ENCODE measurements at regions not wholly inside any gene's neighbourhood (a gene's known extent, or its start where the extent isn't known, plus 50 kb on each side); places are given as distances from the start of the nearest gene placed in this dataset.

GRCh38 chr5:89855417-89855816 is 554.1 kb downstream of the CETN3 start:
- no peaks in the 10 kb centered on the region for H3K79me2 ChIP-seq (ENCODE audit: insufficient read depth, low read length)
- H3K36me3 ChIP-seq (ENCODE audit: low read length), result no peaks in the 10 kb centered on the region
- no peak for TF ChIP-seq EZH2phosphoT487 (conservative IDR thresholded peaks at IDR 0.05; ENCODE audit: low read length)
- TF ChIP-seq, protein P1, sequence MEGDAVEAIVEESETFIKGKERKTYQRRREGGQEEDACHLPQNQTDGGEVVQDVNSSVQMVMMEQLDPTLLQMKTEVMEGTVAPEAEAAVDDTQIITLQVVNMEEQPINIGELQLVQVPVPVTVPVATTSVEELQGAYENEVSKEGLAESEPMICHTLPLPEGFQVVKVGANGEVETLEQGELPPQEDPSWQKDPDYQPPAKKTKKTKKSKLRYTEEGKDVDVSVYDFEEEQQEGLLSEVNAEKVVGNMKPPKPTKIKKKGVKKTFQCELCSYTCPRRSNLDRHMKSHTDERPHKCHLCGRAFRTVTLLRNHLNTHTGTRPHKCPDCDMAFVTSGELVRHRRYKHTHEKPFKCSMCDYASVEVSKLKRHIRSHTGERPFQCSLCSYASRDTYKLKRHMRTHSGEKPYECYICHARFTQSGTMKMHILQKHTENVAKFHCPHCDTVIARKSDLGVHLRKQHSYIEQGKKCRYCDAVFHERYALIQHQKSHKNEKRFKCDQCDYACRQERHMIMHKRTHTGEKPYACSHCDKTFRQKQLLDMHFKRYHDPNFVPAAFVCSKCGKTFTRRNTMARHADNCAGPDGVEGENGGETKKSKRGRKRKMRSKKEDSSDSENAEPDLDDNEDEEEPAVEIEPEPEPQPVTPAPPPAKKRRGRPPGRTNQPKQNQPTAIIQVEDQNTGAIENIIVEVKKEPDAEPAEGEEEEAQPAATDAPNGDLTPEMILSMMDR (IDR thresholded peaks at IDR 0.05; ENCODE audit: insufficient read depth, low read length, poor library complexity, severe bottlenecking), result no peak
- H2AFZ ChIP-seq (ENCODE audit: low read depth, low read length, severe bottlenecking), result no peak overlapping the region
- no peak overlapping the region for H3K4me3 ChIP-seq (ENCODE audit: insufficient read depth, low read length, poor library complexity, severe bottlenecking)
- H3K9me2 ChIP-seq (replicated peaks; ENCODE audit: insufficient read depth, low read length), result no peaks in the 10 kb centered on the region
- H3K9ac ChIP-seq (ENCODE audit: low read length), result no peak overlapping the region
- H3F3A ChIP-seq (ENCODE audit: insufficient read depth), result no peaks in the 10 kb centered on the region
- H3K27ac ChIP-seq (ENCODE audit: low read depth, low read length), result no peak overlapping the region
- no peaks in the 10 kb centered on the region for H3K27me3 ChIP-seq (ENCODE audit: low read length)
- H3K9me3 ChIP-seq (ENCODE audit: insufficient read depth, low read length), result no peaks in the 10 kb centered on the region
- no peaks in the 10 kb centered on the region for H4K20me1 ChIP-seq (ENCODE audit: low read depth, low read length)
- H3K4me2 ChIP-seq (ENCODE audit: low read depth, low read length, poor library complexity, severe bottlenecking), result no peak overlapping the region

DNA sequence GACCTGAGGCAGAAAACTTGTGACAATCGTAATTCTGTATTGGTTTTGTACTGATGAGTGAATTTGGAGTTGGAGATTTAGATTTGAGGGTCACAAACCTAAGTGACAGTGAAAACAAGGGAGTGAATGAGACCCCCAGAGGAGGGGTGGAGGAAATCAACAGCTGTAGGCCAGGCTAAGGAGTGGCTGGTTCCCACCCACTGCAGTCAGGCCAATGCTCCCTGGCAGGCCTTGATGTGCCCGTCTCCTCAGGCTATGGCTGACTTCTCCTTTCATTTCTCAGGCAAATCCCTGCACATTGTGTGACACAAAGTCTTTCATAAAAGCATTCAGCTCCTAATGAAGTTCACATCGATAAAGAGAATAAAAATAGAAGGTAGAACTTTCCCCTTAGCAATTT is 557.6 kb downstream of the CETN3 start:
- Histone ChIP-seq H3K27ac (ENCODE audit: low read depth, low read length) (no peak overlapping the region), H4K20me1 (ENCODE audit: low read depth, low read length) (no peaks in the 10 kb centered on the region), H3K4me3 (ENCODE audit: insufficient read depth, low read length, poor library complexity, severe bottlenecking) (no peak overlapping the region), H2AFZ (ENCODE audit: low read depth, low read length, severe bottlenecking) (no peak overlapping the region), H3F3A (ENCODE audit: insufficient read depth) (no peaks in the 10 kb centered on the region), H3K9ac (ENCODE audit: low read length) (no peak overlapping the region), H3K4me2 (ENCODE audit: low read depth, low read length, poor library complexity, severe bottlenecking) (no peak overlapping the region), H3K9me2 (replicated peaks; ENCODE audit: insufficient read depth, low read length) (no peaks in the 10 kb centered on the region), H3K9me3 (ENCODE audit: insufficient read depth, low read length) (no peaks in the 10 kb centered on the region), H3K36me3 (ENCODE audit: low read length) (no peaks in the 10 kb centered on the region), H3K27me3 (ENCODE audit: low read length) (no peaks in the 10 kb centered on the region), H3K79me2 (ENCODE audit: insufficient read depth, low read length) (no peaks in the 10 kb centered on the region)
- no peak for TF ChIP-seq EZH2phosphoT487 (conservative IDR thresholded peaks at IDR 0.05; ENCODE audit: low read length)
- TF ChIP-seq, protein P1 (IDR thresholded peaks at IDR 0.05; ENCODE audit: insufficient read depth, low read length, poor library complexity, severe bottlenecking), result no peak

- Histone ChIP-seq H3K79me2 (ENCODE audit: insufficient read depth, low read length) (no peaks in the 10 kb centered on the region), H3K4me2 (ENCODE audit: low read depth, low read length, poor library complexity, severe bottlenecking) (no peak overlapping the region), H3K9ac (ENCODE audit: low read length) (no peak overlapping the region), H3K9me2 (replicated peaks; ENCODE audit: insufficient read depth, low read length) (no peaks in the 10 kb centered on the region), H3K9me3 (ENCODE audit: insufficient read depth, low read length) (no peaks in the 10 kb centered on the region), H3K4me3 (ENCODE audit: insufficient read depth, low read length, poor library complexity, severe bottlenecking) (no peak overlapping the region), H3K27ac (ENCODE audit: low read depth, low read length) (no peak overlapping the region), H3F3A (ENCODE audit: insufficient read depth) (no peaks in the 10 kb centered on the region), H4K20me1 (ENCODE audit: low read depth, low read length) (no peaks in the 10 kb centered on the region), H3K36me3 (ENCODE audit: low read length) (no peaks in the 10 kb centered on the region), H2AFZ (ENCODE audit: low read depth, low read length, severe bottlenecking) (no peak overlapping the region), H3K27me3 (ENCODE audit: low read length) (no peaks in the 10 kb centered on the region)
- TF ChIP-seq, protein P1 (IDR thresholded peaks at IDR 0.05; ENCODE audit: insufficient read depth, low read length, poor library complexity, severe bottlenecking), result no peak
- no peak for TF ChIP-seq EZH2phosphoT487 (conservative IDR thresholded peaks at IDR 0.05; ENCODE audit: low read length)
These were observed 559.1 kb downstream of the CETN3 start for GRCh38 chr5:89850513-89850865.

Data from SU-DHL-6 (cell line).